Thoracic aorta (tissue), 2 donors: ENCODE measurements at regions not wholly inside any gene's neighbourhood (a gene's known extent, or its start where the extent isn't known, plus 50 kb on each side); places are given as distances from the start of the nearest gene placed in this dataset.

Experiments
- ATAC-seq: fragments of 150-250 bp; one replicate; pipeline ENCODE4 v1.8.0; 2017; ENCODE audit warnings: low read depth; ENCODE audit not compliant: insufficient number of reproducible peaks, low FRiP score
- DNase-seq: peaks from one replicate; pipeline ENCODE4 v3.0.0-alpha.2; 2020; ENCODE audit warnings: low spot score
- H3K27ac ChIP-seq, 2 donors: fragments of 200-600 bp; sonication (generic); 1 replicate in 1 of 2; 2 replicates in 1 of 2; pipeline ENCODE4 v1.5.1; 2016; ENCODE audit warnings: mild to moderate bottlenecking in 2 of 2, moderate library complexity in 2 of 2
- H3K27me3 ChIP-seq: fragments of 200-600 bp; sonication (generic); replicated peaks from 2 replicates; pipeline ENCODE4 v1.6.0; 2016; ENCODE audit warnings: mild to moderate bottlenecking; ENCODE audit not compliant: insufficient read depth
- H3K36me3 ChIP-seq: fragments of 200-600 bp; sonication (generic); one replicate; pipeline ENCODE4 v1.5.1; 2016
- H3K4me1 ChIP-seq, 2 donors: fragments of 200-600 bp; sonication (generic); 1 replicate in 1 of 2; 2 replicates in 1 of 2; pipeline versions ENCODE4 v1.5.1 to v1.6.0; 2016; ENCODE audit warnings: low read depth in 2 of 2, mild to moderate bottlenecking in 1 of 2; ENCODE audit not compliant: control insufficient read depth in 1 of 2
- H3K4me3 ChIP-seq: fragments of 200-600 bp; sonication (generic); 2 replicates; pipeline ENCODE4 v1.5.1; 2016; ENCODE audit warnings: mild to moderate bottlenecking
- H3K9me3 ChIP-seq: fragments of 200-600 bp; sonication (generic); 2 replicates; pipeline ENCODE4 v1.5.1; 2016
- CTCF ChIP-seq: fragments of 200-600 bp; sonication (generic); IDR thresholded peaks from one replicate; pipeline ENCODE4 v1.5.1; 2019; ENCODE audit warnings: antibody characterized with exemption

GRCh38 chr2:187976986-187977333 lies 314.7 kb upstream of the GULP1 start:
- TF ChIP-seq CTCF: no peak
- ATAC-seq: no peak
- DNase-seq: no peak
- Histone ChIP-seq H3K27ac (no peak overlapping the region), H3K9me3 (no peaks in the 10 kb centered on the region), H3K4me3 (no peak overlapping the region), H3K4me1 (peaks cover 0 to 9% of the 10 kb centered on the region in 2 donors), H3K36me3 (no peaks in the 10 kb centered on the region), H3K27me3 (no peaks in the 10 kb centered on the region)

- Histone ChIP-seq H3K4me3 (no peak overlapping the region), H3K4me1 (peaks cover 9 to 19% of the 10 kb centered on the region in 2 donors), H3K36me3 (no peaks in the 10 kb centered on the region), H3K9me3 (no peaks in the 10 kb centered on the region), H3K27me3 (no peaks in the 10 kb centered on the region), H3K27ac (no peak overlapping the region)
- DNase-seq (no peak), ATAC-seq (no peak)
- TF ChIP-seq CTCF: no peak
Measured at GRCh38 chr2:187978356-187978755, 313.3 kb upstream of the GULP1 start.

- DNase-seq (no peak), ATAC-seq (no peak)
- no peaks in the 10 kb centered on the region for H3K27me3 ChIP-seq
- no peak for TF ChIP-seq CTCF
- peaks cover 22 to 37% of the 10 kb centered on the region in 2 donors for H3K4me1 ChIP-seq
- no peaks in the 10 kb centered on the region for H3K9me3 ChIP-seq
- no peak overlapping the region for H3K4me3 ChIP-seq
- H3K27ac ChIP-seq: no peak overlapping the region
- no peaks in the 10 kb centered on the region for H3K36me3 ChIP-seq
Measured at GRCh38 chr2:187982668-187983067, 309.0 kb upstream of the GULP1 start.

GRCh38 chr2:187985195-187985594 lies 306.5 kb upstream of the GULP1 start:
- Histone ChIP-seq H3K27me3 (no peaks in the 10 kb centered on the region), H3K36me3 (no peaks in the 10 kb centered on the region), H3K27ac (no peak overlapping the region), H3K4me3 (no peak overlapping the region), H3K9me3 (no peaks in the 10 kb centered on the region), H3K4me1 (peaks cover 22 to 37% of the 10 kb centered on the region in 2 donors)
- TF ChIP-seq CTCF: no peak
- DNase-seq (no peak), ATAC-seq (no peak)

- Histone ChIP-seq H3K27me3 (no peaks in the 10 kb centered on the region), H3K36me3 (no peaks in the 10 kb centered on the region), H3K4me1 (peaks cover 22 to 37% of the 10 kb centered on the region in 2 donors), H3K4me3 (no peak overlapping the region), H3K9me3 (no peaks in the 10 kb centered on the region), H3K27ac (no peak overlapping the region)
- ATAC-seq (no peak), DNase-seq (no peak)
- no peak for TF ChIP-seq CTCF
Measured at GRCh38 chr2:187985923-187986322, 305.8 kb upstream of the GULP1 start.
